Stimulated activated memory B cell treated with anti-CD40 and anti-IgM and Interleukin-4, amounts not matched to agents 10 μg/mL and 1 μg/mL and 100 μg/mL, for 72 hours (primary cell): ENCODE measurements at regions not wholly inside any gene's neighbourhood (a gene's known extent, or its start where the extent isn't known, plus 50 kb on each side); places are given as distances from the start of the nearest gene placed in this dataset.

Source experiments
- ATAC-seq: fragments of 150-1000 bp; cut with Tn5 transposase; 2 replicates; pipeline ENCODE4 v1.10.0; 2021
- H3K27ac Mint-ChIP-seq: one replicate; pipeline ENCODE4 v1.8.0; 2022; ENCODE audit warnings: mild to moderate bottlenecking, mixed read lengths
- H3K27me3 Mint-ChIP-seq: one replicate; pipeline ENCODE4 v1.8.0; 2022; ENCODE audit warnings: mixed read lengths
- H3K36me3 Mint-ChIP-seq: one replicate; pipeline ENCODE4 v1.8.0; 2022; ENCODE audit warnings: mixed read lengths
- H3K4me1 Mint-ChIP-seq: one replicate; pipeline ENCODE4 v1.8.0; 2022; ENCODE audit warnings: mixed read lengths
- H3K4me3 Mint-ChIP-seq: one replicate; pipeline ENCODE4 v1.8.0; 2022; ENCODE audit warnings: mild to moderate bottlenecking, moderate library complexity, mixed read lengths
- H3K9me3 Mint-ChIP-seq: one replicate; pipeline ENCODE4 v1.8.0; 2022; ENCODE audit warnings: mixed read lengths

DNA sequence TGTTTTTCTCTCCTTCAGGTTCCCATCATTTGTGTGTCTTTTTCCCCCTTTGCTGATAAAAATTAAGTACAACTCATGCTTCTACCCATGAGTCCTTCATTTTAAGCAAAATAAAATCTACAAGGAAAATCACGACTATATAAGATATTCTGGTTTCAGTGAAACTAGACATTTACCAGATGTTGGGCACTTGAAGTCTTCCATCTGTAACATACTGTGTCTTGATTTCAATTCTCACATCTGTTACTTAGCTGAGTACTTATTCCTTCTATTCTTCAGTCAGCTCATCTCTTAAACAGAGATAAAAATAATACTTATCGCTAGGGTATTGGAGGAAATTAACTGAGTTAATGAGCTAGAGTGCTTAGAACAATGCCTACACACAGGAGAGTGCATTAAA lies 893.0 kb upstream of the SOX9 start:
- Mint-ChIP-seq H3K4me1 (no peaks in the 10 kb centered on the region), H3K4me3 (no peak overlapping the region), H3K27me3 (no peaks in the 10 kb centered on the region), H3K9me3 (peaks cover 7% of the 10 kb centered on the region), H3K27ac (no peak overlapping the region), H3K36me3 (no peaks in the 10 kb centered on the region)
- no peak for ATAC-seq

DNA sequence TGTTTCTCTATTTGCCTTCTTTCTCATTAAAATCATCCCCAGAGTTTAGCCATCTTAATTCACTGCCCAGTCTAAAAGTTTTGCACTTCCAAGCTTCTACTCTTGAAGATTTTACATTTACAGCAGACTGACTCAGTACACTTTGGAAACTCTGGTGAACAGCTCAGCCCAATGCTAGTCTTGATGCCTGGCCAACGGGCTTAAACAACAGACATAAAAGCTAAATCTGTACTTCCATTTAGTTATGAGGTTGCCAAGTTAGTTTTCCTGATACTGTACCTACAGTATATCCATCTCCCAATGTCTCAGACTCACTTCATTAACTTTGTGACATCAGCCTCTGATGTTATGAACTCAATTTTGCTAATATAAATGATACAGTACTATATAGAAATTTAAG lies 891.8 kb upstream of the SOX9 start:
- no peak for ATAC-seq
- Mint-ChIP-seq H3K4me1 (no peaks in the 10 kb centered on the region), H3K27ac (no peak overlapping the region), H3K27me3 (no peaks in the 10 kb centered on the region), H3K9me3 (peaks cover 7% of the 10 kb centered on the region), H3K36me3 (no peaks in the 10 kb centered on the region), H3K4me3 (no peak overlapping the region)

DNA sequence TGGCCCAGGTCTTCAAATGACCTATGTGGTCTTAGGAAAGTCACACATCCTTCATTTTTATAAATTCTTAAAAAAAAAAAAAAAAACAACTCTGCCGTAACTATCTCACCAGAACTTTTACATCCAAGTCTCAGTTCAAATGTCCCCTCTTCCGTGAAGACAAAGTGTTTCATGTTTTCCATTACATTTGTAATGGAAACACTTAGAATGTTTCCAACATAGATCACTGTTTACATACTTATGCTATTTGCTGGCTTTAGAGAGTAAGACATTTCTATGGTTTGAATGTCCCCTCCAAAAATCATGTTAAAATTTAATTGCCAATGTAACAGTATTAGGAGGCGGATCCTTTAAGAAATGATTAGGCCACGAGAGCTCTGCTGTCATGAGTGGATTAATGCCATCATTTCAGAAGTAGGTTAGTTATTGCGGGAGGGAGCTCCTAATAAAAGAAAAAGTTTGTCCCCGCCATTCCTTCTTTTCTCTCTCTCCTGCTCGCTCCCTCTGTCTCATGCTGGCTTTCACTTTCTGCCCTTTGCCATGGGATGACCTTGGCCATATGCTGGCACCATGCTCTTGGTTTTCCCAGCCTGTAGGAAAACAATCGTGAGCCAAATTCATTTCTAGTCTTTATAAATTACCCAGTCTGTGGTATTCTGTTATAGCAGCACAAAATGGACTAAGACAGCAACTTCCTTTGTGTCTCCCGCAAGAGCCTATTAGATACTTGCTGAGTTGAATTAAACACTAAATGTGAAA lies 887.8 kb upstream of the SOX9 start:
- Mint-ChIP-seq H3K27ac (no peak overlapping the region), H3K4me1 (no peaks in the 10 kb centered on the region), H3K27me3 (no peaks in the 10 kb centered on the region), H3K4me3 (no peak overlapping the region), H3K9me3 (peaks cover 7% of the 10 kb centered on the region), H3K36me3 (no peaks in the 10 kb centered on the region)
- ATAC-seq, result no peak

DNA sequence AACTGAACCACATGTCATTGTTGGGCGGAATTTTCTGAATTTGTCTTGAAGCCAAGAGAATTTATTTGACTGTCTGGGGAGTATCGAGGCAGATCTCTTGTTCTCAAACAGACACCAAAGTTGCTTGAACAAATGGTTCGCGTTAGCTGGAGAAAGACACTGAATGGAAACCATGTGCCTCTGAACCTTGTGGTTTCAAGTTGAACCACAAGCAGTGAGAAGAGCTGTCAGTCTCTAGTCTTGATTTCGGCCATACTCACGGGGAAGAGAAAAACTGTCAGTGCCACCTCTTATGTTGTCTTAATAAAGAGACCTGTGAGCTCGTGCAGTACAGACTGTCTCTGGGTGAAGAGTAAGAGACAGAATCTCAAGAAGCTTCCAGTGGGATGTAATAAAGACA lies 886.5 kb upstream of the SOX9 start:
- Mint-ChIP-seq H3K27me3 (no peaks in the 10 kb centered on the region), H3K36me3 (no peaks in the 10 kb centered on the region), H3K4me3 (no peak overlapping the region), H3K4me1 (no peaks in the 10 kb centered on the region), H3K27ac (no peak overlapping the region), H3K9me3 (peaks cover 7% of the 10 kb centered on the region)
- no peak for ATAC-seq

DNA sequence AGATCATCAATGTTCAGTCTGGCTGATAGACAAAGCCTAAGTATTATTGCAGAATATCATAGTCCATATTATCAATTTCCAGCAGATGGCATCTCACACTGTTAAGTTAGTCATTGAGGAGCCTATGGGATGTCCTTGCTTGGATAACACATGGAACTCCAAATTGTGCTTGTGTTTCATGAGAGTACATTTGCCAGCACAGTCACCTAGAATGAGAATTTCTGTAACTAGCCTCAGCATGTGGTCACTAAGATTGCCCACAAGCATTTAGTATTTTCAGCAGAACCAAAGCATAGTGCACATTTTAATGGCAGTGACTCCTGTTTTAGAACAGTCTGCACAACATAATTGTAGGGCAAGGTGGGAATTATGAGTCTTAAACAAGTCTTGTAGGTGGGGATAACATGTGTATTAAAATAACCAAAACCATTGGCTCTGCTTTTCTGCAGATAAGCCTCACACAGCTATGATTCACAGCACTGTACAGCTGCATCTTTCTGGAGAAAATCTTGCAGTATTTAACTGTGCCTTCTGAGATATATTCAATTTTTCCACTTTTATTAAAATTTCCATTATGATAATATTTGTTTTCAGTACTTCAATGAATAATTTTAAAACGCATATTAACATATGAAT lies 882.8 kb upstream of the SOX9 start:
- H3K4me3 Mint-ChIP-seq, result no peak overlapping the region
- no peak overlapping the region for H3K27ac Mint-ChIP-seq
- no peaks in the 10 kb centered on the region for H3K36me3 Mint-ChIP-seq
- ATAC-seq, result no peak
- H3K4me1 Mint-ChIP-seq, result no peaks in the 10 kb centered on the region
- H3K9me3 Mint-ChIP-seq, result peaks cover 3% of the 10 kb centered on the region
- H3K27me3 Mint-ChIP-seq, result no peaks in the 10 kb centered on the region

DNA sequence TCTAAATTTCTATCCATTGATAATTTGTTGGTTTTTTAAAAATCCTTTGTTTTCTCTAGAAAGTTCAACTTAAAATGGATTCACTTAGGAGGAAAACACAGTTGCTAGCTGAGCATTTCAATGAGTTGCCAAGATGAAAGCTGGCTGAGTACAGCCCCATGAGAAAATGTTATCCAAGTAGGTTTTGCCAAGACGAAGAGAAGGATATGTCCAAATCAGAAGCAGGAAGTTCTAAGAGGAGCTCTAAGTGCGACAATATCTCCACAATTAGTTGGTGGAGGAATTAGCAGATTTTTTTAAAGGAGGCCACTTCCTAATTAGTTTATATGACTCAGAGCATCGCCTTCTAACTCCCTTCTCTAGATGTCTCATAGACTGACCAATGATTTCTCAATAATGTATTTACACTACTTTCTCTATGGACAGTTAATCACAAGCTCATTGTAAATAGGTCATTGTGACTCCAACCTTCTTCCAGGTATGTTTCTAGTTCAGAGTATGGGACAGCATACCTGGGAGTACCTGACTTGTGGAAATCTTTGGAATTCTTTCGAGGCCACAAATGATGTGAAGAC lies 873.3 kb upstream of the SOX9 start:
- no peak overlapping the region for H3K4me3 Mint-ChIP-seq
- H3K36me3 Mint-ChIP-seq, result no peaks in the 10 kb centered on the region
- H3K27me3 Mint-ChIP-seq, result no peaks in the 10 kb centered on the region
- H3K27ac Mint-ChIP-seq, result no peak overlapping the region
- ATAC-seq, result no peak
- no peaks in the 10 kb centered on the region for H3K4me1 Mint-ChIP-seq
- H3K9me3 Mint-ChIP-seq, result peaks cover 8% of the 10 kb centered on the region

DNA sequence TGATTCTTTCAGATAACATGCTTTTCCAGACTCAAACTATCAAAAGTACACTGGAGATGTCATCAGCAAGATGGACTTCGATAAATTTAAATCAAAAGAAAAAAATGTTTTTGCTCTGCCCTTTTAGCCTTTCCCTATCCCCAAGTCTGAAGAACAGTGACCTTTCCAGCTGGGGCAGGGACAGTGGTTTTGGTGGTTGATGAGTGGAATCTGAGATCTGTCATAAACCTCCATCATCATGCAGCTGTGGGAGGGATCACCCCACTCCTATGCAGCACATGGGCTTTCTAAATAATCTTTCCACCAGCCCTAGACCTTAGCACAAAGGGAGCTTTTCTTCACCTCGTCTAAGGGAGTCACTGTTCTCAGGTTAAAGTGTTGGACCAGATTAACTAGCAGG lies 869.5 kb upstream of the SOX9 start:
- H3K4me1 Mint-ChIP-seq, result no peaks in the 10 kb centered on the region
- H3K9me3 Mint-ChIP-seq, result no peaks in the 10 kb centered on the region
- H3K27me3 Mint-ChIP-seq, result no peaks in the 10 kb centered on the region
- ATAC-seq, result no peak
- H3K27ac Mint-ChIP-seq, result no peak overlapping the region
- no peaks in the 10 kb centered on the region for H3K36me3 Mint-ChIP-seq
- H3K4me3 Mint-ChIP-seq, result no peak overlapping the region

DNA sequence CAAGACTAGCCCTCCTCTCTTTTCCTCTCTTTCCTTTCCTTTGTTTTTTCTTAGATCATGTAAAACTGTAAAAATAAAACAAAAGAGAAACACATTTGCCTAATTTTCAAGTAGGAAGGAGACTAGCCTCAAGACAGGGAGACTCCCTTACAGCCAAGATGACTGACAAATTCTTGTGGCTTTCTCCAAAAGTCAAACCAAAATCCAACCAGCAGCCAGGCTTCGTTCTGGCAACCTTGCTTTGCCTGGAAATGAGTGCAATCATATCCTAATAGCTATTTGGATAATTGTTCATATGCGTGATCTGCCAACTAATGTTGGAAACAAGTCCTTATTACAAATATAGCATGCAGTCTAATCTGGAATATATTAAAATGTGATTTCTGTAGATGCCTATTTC lies 868.9 kb upstream of the SOX9 start:
- Mint-ChIP-seq H3K27ac (no peak overlapping the region), H3K36me3 (no peaks in the 10 kb centered on the region), H3K4me3 (no peak overlapping the region), H3K9me3 (no peaks in the 10 kb centered on the region), H3K27me3 (no peaks in the 10 kb centered on the region), H3K4me1 (no peaks in the 10 kb centered on the region)
- ATAC-seq, result no peak

DNA sequence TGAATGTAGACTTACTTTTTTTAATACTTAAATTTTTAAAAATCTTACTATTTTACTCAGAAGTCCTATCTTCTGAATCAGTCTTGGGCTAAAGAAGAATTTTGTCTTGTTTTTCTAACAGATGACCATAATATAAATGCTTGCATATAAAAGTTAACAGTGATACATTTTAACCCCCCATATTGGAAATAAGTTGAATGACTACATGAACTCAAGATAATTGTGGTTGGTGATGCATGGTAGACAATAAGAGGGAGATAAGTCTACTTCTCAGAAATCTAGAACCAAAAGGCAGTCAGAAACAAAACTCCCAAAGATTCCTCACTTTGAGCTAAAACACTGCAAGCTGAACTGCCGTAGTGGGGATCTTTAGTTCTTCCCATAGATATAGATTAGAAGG lies 868.4 kb upstream of the SOX9 start:
- Mint-ChIP-seq H3K4me3 (no peak overlapping the region), H3K4me1 (no peaks in the 10 kb centered on the region), H3K9me3 (no peaks in the 10 kb centered on the region), H3K27me3 (no peaks in the 10 kb centered on the region), H3K36me3 (no peaks in the 10 kb centered on the region), H3K27ac (no peak overlapping the region)
- ATAC-seq, result no peak

DNA sequence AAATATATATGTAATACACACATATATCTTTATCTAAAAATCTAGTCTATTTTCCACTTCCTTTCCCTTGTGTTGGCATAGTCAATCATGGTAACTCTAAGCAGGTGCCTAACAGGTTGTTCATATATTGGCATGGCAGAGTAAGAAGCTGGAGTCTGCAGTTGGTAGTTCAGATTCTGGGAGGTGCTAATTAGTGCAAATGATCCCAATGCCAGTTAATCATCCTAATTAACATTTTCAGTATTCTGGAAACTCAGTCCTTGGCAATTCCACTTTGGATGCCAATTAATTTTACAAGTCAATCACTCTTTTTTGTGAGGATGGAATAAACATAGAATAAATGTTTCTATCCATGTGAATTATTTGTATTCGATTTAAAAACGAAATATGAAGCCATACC lies 863.7 kb upstream of the SOX9 start:
- Mint-ChIP-seq H3K27ac (no peak overlapping the region), H3K9me3 (no peaks in the 10 kb centered on the region), H3K36me3 (no peaks in the 10 kb centered on the region), H3K4me1 (no peaks in the 10 kb centered on the region), H3K27me3 (no peaks in the 10 kb centered on the region), H3K4me3 (no peak overlapping the region)
- no peak for ATAC-seq

DNA sequence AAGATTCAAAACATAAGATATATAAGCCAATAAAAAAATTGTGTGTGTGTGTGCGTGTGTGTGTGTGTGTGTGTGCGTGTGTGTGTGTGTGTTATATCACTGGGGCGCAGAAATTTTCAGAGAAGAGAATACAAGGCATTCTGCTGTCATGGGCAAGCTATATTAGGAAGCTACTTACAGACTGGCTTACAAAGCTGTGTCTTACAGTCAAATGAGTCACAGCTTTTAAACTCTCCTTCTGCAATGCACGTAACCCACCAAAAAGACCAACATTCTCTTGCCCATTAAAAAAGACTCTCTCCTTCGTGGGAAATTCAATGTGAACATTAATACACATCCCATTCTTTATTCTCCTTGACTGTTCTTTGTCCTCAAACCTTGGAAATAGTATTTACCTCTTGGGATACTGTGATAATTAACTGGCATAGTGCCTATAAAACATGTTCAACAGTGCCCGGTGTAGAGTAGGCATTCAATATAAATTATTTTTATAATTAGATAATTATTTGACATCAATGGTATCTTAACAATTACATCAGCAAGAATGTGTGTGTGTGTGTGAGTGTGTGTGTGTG lies 860.4 kb upstream of the SOX9 start:
- ATAC-seq, result no peak
- no peaks in the 10 kb centered on the region for H3K4me1 Mint-ChIP-seq
- no peak overlapping the region for H3K27ac Mint-ChIP-seq
- H3K36me3 Mint-ChIP-seq, result no peaks in the 10 kb centered on the region
- H3K4me3 Mint-ChIP-seq, result no peak overlapping the region
- no peaks in the 10 kb centered on the region for H3K27me3 Mint-ChIP-seq
- peaks cover 6% of the 10 kb centered on the region for H3K9me3 Mint-ChIP-seq

DNA sequence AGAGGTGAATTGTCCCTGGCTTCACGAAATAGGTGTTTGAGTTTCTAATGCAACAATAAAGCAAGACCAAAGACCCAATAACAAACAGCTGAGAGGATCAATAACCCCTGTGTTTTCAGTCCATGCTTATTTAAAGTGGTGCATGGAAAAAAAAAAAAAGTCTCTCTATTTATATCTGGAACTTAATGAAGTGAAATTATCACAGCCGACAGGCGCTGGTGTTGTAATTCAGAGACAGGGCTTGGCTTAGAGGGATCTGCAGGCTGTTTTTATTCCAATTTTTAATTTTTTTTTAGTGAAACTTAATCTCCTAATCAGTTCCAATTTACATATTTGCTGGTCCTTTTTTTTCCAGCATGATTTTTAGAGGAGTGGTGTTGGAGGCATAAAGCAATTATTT lies 858.2 kb upstream of the SOX9 start:
- Mint-ChIP-seq H3K36me3 (no peaks in the 10 kb centered on the region), H3K27me3 (no peaks in the 10 kb centered on the region), H3K4me1 (no peaks in the 10 kb centered on the region), H3K4me3 (no peak overlapping the region), H3K9me3 (peaks cover 19% of the 10 kb centered on the region), H3K27ac (no peak overlapping the region)
- no peak for ATAC-seq

DNA sequence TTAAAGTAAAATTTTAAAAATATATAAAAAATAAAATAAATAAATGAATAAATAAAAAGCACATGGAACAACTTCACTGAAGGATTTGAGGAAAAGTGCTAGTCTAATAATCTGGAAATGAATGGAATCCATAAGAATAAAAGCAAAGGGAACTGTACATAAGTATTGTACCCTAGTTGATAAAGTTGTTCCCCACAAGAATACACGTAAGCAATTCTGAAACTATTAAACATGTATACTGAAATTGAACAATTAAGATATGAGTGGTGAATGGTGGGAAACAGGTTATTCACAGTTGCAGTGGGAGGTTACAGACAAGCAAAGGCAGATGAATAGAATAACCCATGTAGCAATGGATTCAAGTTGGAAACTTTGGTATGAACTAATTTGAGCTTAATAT lies 853.2 kb upstream of the SOX9 start:
- Mint-ChIP-seq H3K4me1 (no peaks in the 10 kb centered on the region), H3K27ac (no peak overlapping the region), H3K27me3 (no peaks in the 10 kb centered on the region), H3K4me3 (no peak overlapping the region), H3K36me3 (no peaks in the 10 kb centered on the region), H3K9me3 (peaks cover 23% of the 10 kb centered on the region)
- ATAC-seq, result no peak

DNA sequence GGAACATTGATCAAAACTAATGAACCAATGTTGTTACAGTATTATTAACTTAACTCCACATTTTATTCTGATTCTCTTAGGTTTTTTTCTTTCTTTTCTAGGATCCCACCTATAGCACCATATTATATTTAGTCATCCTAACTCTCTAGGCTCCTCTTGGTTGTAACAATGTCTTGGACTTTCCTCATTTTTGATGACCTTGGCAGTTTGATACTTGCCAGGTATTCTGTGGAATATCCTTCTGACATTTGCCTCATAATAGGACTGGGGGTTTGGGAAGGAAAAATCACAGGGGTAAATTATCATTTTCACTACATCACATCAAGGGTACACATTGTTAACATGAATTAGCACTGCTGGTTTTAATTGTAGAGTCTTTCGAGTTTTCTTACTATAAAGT lies 851.6 kb upstream of the SOX9 start:
- ATAC-seq, result no peak
- H3K4me3 Mint-ChIP-seq, result no peak overlapping the region
- H3K36me3 Mint-ChIP-seq, result no peaks in the 10 kb centered on the region
- no peaks in the 10 kb centered on the region for H3K4me1 Mint-ChIP-seq
- H3K9me3 Mint-ChIP-seq, result peaks cover 20% of the 10 kb centered on the region
- no peak overlapping the region for H3K27ac Mint-ChIP-seq
- no peaks in the 10 kb centered on the region for H3K27me3 Mint-ChIP-seq

DNA sequence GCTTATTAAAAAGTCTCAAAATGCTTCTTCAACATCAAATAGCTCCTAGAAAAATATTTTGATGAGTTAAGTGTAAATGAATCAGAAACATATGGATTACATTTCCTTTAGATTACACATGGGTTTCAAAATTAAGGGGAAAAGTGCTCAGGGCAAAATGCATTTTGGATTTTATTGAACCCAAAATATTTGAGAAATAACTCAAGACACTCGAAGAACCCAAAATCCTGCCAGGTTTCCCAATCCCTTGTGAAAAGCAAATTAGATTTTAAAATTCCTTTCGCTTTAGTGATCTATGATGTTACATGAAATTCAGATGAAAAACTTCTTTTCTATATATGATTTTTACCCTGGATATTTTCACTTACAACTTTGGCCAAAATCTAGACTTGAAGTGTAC lies 847.4 kb upstream of the SOX9 start:
- Mint-ChIP-seq H3K36me3 (no peaks in the 10 kb centered on the region), H3K4me3 (no peak overlapping the region), H3K4me1 (no peaks in the 10 kb centered on the region), H3K9me3 (peaks cover 6% of the 10 kb centered on the region), H3K27ac (no peak overlapping the region), H3K27me3 (no peaks in the 10 kb centered on the region)
- no peak for ATAC-seq

DNA sequence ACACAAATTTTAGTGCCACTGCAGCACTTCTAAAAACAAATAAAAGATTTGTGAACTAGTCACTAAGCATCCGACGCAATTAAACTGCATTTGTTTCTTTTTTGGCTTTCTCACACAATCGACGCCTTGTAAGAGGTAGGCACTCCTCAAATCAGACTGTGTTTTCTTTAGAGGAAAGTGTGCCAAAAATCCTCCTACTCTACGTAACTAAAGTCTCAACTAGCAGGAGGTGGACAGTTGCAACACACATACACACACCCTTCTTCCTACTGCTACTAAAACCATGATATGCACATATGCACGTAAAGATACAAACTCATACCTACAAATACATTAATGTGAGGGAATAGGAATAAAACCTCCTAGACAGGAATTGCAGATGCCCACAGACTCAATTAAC lies 844.7 kb upstream of the SOX9 start:
- Mint-ChIP-seq H3K36me3 (no peaks in the 10 kb centered on the region), H3K27me3 (no peaks in the 10 kb centered on the region), H3K4me3 (no peak overlapping the region), H3K4me1 (no peaks in the 10 kb centered on the region), H3K27ac (no peak overlapping the region), H3K9me3 (peaks cover 5% of the 10 kb centered on the region)
- no peak for ATAC-seq
